22Rv1 (cell line): ENCODE measurements at regions not wholly inside any gene's neighbourhood (a gene's known extent, or its start where the extent isn't known, plus 50 kb on each side); places are given as distances from the start of the nearest gene placed in this dataset.

ENCODE experiments used
- ZFX ChIP-seq: fragments of 450-650 bp; IDR thresholded peaks from 2 replicates; pipeline ENCODE4 v1.6.1; 2017; ENCODE audit warnings: antibody characterized with exemption, borderline replicate concordance
- TF ChIP-seq, protein P1 (sequence below): fragments of 450-650 bp; IDR thresholded peaks from 2 replicates; pipeline ENCODE4 v1.5.1; 2017; ENCODE audit warnings: mild to moderate bottlenecking

DNA sequence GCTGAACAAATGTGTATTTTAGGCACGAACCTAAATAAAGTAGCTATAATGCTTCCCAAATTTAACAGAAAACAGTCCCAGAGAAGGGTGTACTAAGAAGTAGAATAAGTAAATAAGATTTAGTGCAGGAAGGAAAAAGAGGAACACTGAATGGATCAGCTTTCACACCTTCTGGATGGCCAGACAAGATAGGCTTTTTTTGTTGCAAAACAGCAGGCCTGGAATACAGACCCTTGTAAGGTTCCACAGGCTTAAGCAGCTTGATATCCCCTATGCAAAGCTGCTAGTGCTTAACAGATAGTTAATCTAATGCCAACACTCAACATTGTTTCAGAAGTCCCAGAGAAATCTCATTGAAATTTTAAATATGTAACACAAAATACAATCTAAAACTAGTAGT, 328.1 kb upstream of the STEAP1 start:
- TF ChIP-seq, protein P1, sequence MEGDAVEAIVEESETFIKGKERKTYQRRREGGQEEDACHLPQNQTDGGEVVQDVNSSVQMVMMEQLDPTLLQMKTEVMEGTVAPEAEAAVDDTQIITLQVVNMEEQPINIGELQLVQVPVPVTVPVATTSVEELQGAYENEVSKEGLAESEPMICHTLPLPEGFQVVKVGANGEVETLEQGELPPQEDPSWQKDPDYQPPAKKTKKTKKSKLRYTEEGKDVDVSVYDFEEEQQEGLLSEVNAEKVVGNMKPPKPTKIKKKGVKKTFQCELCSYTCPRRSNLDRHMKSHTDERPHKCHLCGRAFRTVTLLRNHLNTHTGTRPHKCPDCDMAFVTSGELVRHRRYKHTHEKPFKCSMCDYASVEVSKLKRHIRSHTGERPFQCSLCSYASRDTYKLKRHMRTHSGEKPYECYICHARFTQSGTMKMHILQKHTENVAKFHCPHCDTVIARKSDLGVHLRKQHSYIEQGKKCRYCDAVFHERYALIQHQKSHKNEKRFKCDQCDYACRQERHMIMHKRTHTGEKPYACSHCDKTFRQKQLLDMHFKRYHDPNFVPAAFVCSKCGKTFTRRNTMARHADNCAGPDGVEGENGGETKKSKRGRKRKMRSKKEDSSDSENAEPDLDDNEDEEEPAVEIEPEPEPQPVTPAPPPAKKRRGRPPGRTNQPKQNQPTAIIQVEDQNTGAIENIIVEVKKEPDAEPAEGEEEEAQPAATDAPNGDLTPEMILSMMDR = no peak
- TF ChIP-seq ZFX = no peak
